Peyer's patch (tissue), 4 donors: ENCODE measurements at regions not wholly inside any gene's neighbourhood (a gene's known extent, or its start where the extent isn't known, plus 50 kb on each side); places are given as distances from the start of the nearest gene placed in this dataset.

ENCODE experiments used
- DNase-seq, 3 donors: peaks; one replicate each; pipeline ENCODE4 v3.0.0-alpha.2; 2017 to 2019
- H3K27ac ChIP-seq, 4 donors: fragments of 200-600 bp; sonication (generic); one replicate each; pipeline ENCODE4 v1.5.1; 2016 to 2019
- H3K27me3 ChIP-seq, 2 donors: fragments of 200-600 bp; sonication (generic); one replicate each; pipeline ENCODE4 v1.5.1; 2019
- H3K36me3 ChIP-seq, 3 donors: fragments of 200-600 bp; sonication (generic); one replicate each; pipeline ENCODE4 v1.5.1; 2016 to 2019
- H3K4me1 ChIP-seq, 4 donors: fragments of 200-600 bp; sonication (generic); one replicate each; pipeline ENCODE4 v1.5.1; 2016 to 2019
- H3K4me3 ChIP-seq, 4 donors: fragments of 200-600 bp; sonication (generic); 1 replicate in 3 of 4; 2 replicates in 1 of 4; pipeline ENCODE4 v1.5.1; 2016 to 2019; ENCODE audit warnings: mild to moderate bottlenecking in 1 of 4
- H3K9me3 ChIP-seq, 4 donors: fragments of 200-600 bp; sonication (generic); one replicate each; pipeline ENCODE4 v1.5.1; 2016 to 2019; ENCODE audit warnings: mild to moderate bottlenecking in 1 of 4
- POLR2A ChIP-seq, 2 donors: fragments of 450-650 bp; IDR thresholded peaks; one replicate each; pipeline ENCODE4 v1.5.1; 2017; ENCODE audit warnings: antibody characterized with exemption in 2 of 2, mild to moderate bottlenecking in 2 of 2, moderate library complexity in 2 of 2
- TF ChIP-seq, protein P1 (sequence below), 6 experiments: fragments of 450-650 bp in 4 of 6; fragments of 200-600 bp in 2 of 6; sonication (generic) in 1 of 6; IDR thresholded peaks; one replicate each; pipeline ENCODE4 v1.5.1; 2017 to 2019; ENCODE audit warnings: antibody characterized with exemption in 6 of 6, mild to moderate bottlenecking in 3 of 6, moderate library complexity in 1 of 6

DNA sequence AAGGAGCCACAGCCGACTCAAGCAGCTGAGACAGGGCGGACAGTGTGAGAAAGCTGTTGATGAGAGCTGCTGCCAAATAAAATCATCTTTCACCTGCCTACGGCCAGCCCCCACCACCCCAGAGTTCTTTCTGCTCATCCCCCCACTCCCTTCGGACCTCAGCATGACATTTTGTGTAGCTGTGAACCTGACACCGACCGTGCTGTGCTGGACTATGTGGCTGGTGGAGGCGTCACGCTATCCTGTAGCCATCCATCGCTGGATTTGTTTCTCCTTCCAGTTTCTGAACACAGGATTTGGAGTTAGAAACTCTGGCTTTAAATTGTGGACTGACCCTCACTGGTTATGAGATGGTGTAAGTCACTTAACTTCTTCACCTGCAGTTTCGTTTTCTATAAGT is 317.3 kb downstream of the DCDC2C start:
- Histone ChIP-seq H3K27ac (no peak overlapping the region), H3K36me3 (no peaks in the 10 kb centered on the region), H3K4me3 (no peak overlapping the region), H3K9me3 (no peaks in the 10 kb centered on the region), H3K27me3 (no peaks in the 10 kb centered on the region), H3K4me1 (no peaks in the 10 kb centered on the region)
- DNase-seq: no peak
- TF ChIP-seq POLR2A (IDR thresholded peaks at IDR 0.05): no peak
- TF ChIP-seq, protein P1, sequence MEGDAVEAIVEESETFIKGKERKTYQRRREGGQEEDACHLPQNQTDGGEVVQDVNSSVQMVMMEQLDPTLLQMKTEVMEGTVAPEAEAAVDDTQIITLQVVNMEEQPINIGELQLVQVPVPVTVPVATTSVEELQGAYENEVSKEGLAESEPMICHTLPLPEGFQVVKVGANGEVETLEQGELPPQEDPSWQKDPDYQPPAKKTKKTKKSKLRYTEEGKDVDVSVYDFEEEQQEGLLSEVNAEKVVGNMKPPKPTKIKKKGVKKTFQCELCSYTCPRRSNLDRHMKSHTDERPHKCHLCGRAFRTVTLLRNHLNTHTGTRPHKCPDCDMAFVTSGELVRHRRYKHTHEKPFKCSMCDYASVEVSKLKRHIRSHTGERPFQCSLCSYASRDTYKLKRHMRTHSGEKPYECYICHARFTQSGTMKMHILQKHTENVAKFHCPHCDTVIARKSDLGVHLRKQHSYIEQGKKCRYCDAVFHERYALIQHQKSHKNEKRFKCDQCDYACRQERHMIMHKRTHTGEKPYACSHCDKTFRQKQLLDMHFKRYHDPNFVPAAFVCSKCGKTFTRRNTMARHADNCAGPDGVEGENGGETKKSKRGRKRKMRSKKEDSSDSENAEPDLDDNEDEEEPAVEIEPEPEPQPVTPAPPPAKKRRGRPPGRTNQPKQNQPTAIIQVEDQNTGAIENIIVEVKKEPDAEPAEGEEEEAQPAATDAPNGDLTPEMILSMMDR (IDR thresholded peaks at IDR 0.05): no peak

DNA sequence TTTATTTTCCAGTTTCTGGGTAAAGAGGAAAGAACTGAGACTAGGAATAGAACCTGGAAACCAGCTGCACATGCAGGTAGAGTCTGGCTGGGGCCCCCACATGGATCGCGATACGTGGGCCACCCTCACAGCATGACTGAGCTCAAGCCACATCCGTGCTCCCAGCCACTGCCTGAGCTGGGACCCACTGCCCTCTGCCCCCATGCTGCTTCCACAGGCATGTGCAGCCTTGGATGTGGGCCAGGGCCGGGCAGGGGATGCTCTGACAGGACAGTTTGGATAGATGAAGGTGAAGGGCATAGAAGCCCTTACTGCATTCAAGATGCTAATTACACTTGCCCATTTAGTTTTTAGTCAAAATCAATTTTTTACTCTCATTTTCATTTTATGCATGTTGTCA is 321.2 kb downstream of the DCDC2C start:
- H3K36me3 ChIP-seq: no peaks in the 10 kb centered on the region
- no peaks in the 10 kb centered on the region for H3K4me1 ChIP-seq
- no peaks in the 10 kb centered on the region for H3K9me3 ChIP-seq
- H3K27ac ChIP-seq: no peak overlapping the region
- no peaks in the 10 kb centered on the region for H3K27me3 ChIP-seq
- H3K4me3 ChIP-seq: no peak overlapping the region
- no peak for TF ChIP-seq POLR2A (IDR thresholded peaks at IDR 0.05)
- TF ChIP-seq, protein P1 (IDR thresholded peaks at IDR 0.05): no peak
- no peak for DNase-seq

DNA sequence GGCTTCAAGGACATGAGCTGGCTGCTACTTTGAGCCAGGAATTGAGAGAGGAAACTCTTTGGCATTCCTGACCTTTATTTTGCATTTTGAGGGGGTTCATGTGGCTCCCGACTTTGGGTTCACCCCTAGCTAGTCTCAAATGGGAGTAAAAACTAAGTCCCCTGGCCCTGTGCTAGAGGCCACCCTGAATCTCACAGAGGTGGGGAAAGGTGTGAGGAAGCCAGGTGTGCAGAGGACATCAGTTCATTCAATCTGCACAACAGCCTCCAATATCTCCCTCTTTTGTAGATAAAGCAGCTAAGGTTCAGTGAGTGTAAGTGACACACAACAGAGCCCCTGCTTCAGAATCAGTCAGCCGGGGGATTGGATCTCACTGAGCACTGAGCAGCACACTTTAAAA is 325.7 kb downstream of the DCDC2C start:
- no peak for DNase-seq
- no peaks in the 10 kb centered on the region for H3K4me1 ChIP-seq
- no peak overlapping the region for H3K27ac ChIP-seq
- H3K36me3 ChIP-seq: no peaks in the 10 kb centered on the region
- H3K27me3 ChIP-seq: no peaks in the 10 kb centered on the region
- no peak overlapping the region for H3K4me3 ChIP-seq
- TF ChIP-seq, protein P1 (IDR thresholded peaks at IDR 0.05): no peak
- no peak for TF ChIP-seq POLR2A (IDR thresholded peaks at IDR 0.05)
- H3K9me3 ChIP-seq: no peaks in the 10 kb centered on the region

DNA sequence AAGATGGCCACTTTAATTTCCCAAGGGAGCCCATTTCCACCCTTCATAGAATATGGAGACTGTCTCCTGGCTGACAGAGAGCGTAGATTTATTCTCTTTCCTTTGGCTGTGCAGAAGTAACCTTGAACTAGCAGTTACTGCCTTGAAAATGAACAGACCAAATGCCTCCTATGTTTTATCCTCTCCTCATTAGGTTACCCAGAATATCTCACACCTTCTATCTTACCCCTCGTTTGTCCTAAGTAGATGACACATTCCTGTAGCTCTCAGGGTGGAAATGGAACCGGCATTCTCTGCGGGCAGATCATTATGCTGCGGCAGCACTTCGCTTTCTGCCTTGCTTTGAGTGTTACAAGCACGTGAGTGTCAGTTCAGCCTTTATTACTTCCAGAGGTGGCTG is 336.5 kb downstream of the DCDC2C start:
- DNase-seq: no peak
- Histone ChIP-seq H3K36me3 (no peaks in the 10 kb centered on the region), H3K27ac (no peak overlapping the region), H3K27me3 (no peaks in the 10 kb centered on the region), H3K4me1 (no peaks in the 10 kb centered on the region), H3K4me3 (no peak overlapping the region), H3K9me3 (peaks cover 0 to 2% (median 0%) of the 10 kb centered on the region in 4 donors)
- TF ChIP-seq, protein P1 (IDR thresholded peaks at IDR 0.05): no peak
- no peak for TF ChIP-seq POLR2A (IDR thresholded peaks at IDR 0.05)

DNA sequence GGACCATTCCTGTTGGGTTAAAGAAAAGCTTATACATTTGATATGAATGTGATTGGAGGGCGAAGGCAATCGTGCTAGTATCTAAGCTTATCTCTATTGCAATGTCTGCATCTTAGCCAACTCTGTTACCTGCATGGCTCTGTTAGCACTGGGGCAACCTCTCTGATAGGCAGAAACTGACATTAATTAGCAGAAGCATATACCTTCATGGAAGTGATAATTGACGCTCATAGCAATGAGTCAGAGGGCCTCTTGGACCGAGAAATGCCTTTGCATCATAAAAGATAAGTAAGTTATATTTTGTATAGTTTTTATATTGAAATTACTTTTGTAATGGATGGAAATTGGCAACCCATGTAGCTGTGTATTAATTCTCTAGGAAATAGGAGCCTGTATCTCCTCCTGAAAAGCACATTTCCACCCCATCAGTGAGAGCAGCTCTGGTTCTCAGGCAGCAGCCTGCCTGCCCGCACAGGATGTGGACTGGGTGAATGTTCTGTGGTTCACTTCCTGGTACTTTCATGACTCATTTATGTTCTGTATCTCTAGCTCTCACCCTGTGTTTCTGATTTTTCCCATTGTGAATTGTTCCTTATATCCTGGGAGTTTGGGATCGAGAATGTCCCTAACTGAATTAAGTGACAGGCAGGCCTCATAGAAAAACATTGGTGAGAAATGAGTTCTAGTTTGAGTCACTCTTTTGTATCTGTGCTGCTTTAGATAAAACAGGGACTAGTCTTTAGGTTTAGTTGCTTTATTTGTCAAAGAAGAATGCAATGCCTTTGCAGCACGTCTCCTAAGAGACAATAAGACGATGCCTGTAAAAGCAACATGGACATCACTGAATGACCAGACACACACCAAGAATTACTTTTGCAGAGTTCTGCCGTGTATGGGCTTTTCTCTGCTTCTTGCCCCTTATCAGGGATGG is 344.9 kb downstream of the DCDC2C start:
- Histone ChIP-seq H3K9me3 (no peaks in the 10 kb centered on the region), H3K36me3 (no peaks in the 10 kb centered on the region), H3K27ac (no peak overlapping the region), H3K4me1 (no peaks in the 10 kb centered on the region), H3K27me3 (no peaks in the 10 kb centered on the region), H3K4me3 (no peak overlapping the region)
- peak in 1 of 3 donors; percentile 49 for DNase-seq
- TF ChIP-seq POLR2A (IDR thresholded peaks at IDR 0.05): no peak
- TF ChIP-seq, protein P1 (IDR thresholded peaks at IDR 0.05): no peak
